ENCODE measurements at regions not wholly inside any gene's neighbourhood (a gene's known extent, or its start where the extent isn't known, plus 50 kb on each side); places are given as distances from the start of the nearest gene placed in this dataset.
"Not testable (repeated sequence)": the region's sequence is repeated elsewhere in the genome, so short reads cannot be mapped to it uniquely, and the experiment has no call there.

DNA sequence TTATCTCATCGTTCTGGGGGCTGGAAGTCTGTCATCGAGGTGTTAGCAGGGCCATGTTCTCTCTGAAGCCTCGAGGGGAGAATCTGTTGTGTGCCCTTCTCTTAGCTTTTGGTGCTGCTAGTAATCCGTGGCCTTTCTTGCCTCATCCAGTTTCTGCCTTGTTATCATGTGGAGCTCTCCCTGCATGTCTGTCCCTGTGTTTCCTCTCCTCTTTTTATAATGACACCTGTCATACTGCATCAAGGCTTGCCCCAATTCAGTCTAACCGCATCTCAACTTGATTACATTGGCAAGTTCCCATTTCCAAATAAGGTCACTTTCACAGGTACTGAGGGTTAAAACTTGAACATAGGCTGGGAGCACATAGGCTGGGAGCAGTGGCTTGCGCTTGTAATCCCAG is 82.6 kb upstream of the CNIH3 start:
- no peak for DNase-seq (ENCODE audit: low read depth)

GRCh38 chr1:224534731-224535130 is 81.4 kb upstream of the CNIH3 start:
- DNase-seq (ENCODE audit: low read depth), result no peak

DNA sequence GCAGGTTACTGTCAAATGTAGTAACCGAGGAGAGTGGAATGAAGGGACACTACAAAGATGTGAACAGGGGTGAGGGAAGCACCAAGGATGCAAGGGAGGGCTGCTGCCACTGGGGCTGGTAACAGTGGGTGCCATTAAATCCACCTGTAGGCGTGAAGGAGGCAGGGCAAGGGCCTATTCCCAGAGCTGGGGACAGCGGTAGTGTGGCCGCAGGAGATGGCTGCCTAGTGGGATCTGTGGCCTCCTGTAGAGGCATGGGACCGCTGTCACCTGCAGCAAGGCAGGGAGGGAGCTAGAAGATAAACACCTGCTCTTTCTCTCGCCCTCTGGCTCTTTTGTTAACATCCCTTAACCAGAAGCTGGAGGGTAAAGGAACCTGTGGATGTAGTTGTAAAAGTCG is 80.5 kb upstream of the CNIH3 start:
- DNase-seq (ENCODE audit: low read depth), result no peak

DNA sequence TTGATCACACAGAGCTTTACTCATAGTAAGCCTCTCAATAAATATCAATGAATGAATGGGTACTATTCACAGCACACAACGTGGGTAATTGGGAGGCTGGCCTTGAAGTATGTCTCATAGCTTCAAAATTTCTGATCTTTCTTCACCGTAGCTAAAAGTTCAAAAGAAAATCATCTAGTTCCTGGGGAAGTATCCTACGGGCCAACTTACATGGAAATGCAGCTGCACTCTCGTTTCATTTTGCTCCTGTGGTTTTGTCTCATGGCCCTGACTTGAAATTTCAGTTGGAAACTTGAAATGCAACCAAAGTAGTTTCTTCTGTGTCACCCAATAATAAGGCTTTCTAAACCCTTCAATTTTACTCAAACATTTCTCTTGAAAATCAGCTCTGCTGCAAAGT is 76.1 kb upstream of the CNIH3 start:
- DNase-seq (ENCODE audit: low read depth), result peak; percentile 71

DNA sequence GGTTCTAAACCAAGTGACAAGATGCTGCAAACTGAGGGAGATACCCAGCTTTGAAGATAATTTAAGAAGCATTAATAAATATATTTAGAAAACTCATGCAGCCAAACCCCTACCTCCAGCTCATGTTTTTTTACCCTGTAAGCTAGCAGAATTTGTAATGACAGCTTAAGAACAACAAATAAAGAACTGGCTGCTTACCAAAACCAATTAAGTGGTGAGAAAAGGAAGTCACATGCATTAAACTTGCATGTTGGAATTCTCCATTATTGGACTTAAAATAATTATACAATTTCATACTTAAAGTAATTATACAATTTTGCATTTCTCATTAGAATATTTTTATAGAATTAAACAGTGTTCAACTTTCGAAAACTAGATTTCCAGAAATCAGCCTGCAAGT is 75.6 kb upstream of the CNIH3 start:
- peak; percentile 63 for DNase-seq (ENCODE audit: low read depth)

DNA sequence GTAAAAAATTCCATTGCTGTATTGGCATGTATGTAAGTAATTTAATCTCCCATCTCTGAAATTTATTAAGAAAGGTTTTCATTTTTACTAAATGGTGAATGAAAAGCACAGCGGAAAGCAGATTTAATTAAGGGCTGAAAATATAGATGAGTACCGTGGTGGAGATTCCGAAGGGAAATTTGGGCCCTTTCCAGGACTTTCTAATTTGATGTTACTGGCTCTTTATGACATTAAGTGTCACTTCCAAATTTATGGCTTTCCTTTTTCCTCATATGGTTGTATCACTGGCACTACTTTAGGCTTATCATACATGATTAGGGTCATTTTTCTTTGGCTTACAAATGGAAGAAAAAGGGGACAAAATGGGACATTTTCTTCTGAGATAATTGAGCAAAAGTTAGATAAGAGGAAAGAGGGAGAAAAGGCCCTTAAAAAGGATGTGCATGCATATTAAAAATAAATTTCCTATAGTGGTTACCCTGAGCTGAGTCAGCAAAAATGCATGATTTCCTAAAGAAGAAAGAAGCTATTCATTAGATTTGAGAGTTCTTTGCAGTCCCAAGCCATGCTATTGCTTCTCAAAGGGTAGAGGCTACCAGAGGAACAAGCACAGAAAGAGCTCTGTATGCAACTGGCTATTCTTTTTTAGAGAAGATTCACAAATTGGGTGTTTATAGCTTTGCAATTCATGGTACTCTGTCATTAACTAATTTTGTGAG is 74.9 kb upstream of the CNIH3 start:
- no peak for DNase-seq (ENCODE audit: low read depth)

DNA sequence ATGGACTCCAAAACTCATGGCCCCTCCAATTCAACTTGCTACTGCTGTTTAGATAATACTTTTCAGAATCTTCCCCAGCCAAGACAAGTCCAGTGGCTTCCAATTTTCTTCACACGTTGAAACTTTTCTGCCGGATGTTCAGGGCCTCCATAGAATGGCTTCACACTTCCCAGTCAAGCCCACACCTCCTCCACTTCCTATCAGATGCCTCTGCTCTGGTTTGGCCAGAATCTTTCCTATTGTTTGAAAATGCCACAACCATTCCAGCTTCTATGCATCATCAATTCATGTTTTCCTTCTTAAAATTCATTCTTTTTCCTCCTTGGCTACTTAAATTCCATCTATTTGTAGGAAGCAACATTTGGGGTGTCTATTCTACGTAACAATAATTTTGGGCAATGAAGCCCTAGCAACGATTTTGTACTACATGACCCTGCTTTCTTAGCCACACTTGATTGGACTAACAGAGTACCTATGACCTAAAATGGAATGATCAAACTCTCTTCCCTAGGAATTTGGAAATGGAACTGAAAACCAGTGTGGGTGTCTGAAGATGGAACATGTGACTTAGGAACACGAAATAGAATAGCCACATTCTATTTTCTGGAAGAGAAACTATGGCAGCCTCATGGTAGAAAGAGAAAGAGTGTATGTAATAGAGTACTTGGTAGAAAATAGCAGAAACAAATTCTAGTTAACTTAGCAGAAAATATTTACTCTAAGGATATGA is 74.1 kb upstream of the CNIH3 start:
- peak; percentile 77 for DNase-seq (ENCODE audit: low read depth)

- DNase-seq (ENCODE audit: low read depth), result peak; percentile 100
Measured at GRCh38 chr1:224542783-224543440, 73.2 kb upstream of the CNIH3 start.

- peak; percentile 71 for DNase-seq (ENCODE audit: low read depth)
Measured at GRCh38 chr1:224543453-224543852, 72.7 kb upstream of the CNIH3 start.

DNA sequence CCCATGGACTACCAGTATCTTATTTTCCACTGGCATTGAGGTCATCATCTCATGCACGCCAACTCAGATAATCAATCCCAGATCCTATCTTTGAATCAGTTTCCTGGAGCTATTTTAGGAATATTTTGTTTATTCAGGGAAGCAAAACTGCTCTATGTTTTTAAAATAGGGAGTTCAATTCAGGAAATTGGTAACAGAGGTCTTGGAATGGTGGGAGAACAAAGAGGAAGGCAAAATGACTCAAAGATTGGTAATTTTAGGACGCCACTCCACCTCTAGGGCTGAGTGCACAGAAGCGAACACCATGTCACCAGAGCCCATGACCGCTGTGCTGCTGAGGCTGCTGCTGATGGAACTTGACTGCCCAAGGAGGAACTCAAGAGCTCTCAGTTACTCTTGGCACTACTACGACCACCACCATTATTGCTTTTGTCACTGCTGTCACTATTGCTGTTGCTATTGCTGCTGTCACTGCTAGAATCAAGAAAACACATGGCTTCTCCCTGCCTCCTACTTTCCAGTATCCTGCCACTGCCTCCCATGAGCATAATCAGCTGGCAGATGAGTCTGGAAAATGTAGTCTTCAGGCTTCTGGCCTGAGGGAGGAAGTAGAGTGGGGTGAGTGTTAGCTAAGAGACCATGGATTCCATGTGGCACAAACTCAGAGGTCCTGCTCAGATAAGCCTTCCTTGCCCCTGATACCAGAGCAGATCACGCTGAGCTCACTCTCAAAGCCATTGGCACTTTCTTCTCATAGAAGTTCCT is 71.6 kb upstream of the CNIH3 start:
- no peak for DNase-seq (ENCODE audit: low read depth)

GRCh38 chr1:224545571-224545970 is 70.5 kb upstream of the CNIH3 start:
- DNase-seq (ENCODE audit: low read depth), result no peak

DNA sequence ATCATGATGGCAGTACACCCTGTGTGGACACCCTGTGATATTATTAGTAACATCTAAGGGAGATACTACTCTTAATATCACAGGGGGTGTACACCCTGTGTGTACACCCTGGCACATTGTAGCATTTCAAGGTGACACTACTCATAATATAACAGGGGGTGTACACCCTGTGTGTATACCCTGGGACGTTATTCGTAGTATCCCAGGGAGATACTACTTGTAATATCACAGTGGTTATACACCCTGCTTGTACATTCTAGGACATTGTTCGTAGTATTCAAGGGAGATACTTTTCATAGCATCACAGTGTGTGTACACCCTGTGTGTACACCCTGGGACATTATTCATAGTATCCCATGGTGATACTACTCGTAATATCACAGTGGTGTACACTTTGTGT is 67.4 kb upstream of the CNIH3 start:
- no peak for DNase-seq (ENCODE audit: low read depth)

- not testable (repeated sequence) for DNase-seq (ENCODE audit: low read depth)
Measured at GRCh38 chr1:224551189-224551588, 64.9 kb upstream of the CNIH3 start.

GRCh38 chr1:224554056-224554455 is 62.1 kb upstream of the CNIH3 start:
- no peak for DNase-seq (ENCODE audit: low read depth)

GRCh38 chr1:224554620-224555259 is 61.4 kb upstream of the CNIH3 start:
- DNase-seq (ENCODE audit: low read depth), result no peak

GRCh38 chr1:224558904-224559303 is 57.2 kb upstream of the CNIH3 start:
- DNase-seq (ENCODE audit: low read depth), result no peak

DNA sequence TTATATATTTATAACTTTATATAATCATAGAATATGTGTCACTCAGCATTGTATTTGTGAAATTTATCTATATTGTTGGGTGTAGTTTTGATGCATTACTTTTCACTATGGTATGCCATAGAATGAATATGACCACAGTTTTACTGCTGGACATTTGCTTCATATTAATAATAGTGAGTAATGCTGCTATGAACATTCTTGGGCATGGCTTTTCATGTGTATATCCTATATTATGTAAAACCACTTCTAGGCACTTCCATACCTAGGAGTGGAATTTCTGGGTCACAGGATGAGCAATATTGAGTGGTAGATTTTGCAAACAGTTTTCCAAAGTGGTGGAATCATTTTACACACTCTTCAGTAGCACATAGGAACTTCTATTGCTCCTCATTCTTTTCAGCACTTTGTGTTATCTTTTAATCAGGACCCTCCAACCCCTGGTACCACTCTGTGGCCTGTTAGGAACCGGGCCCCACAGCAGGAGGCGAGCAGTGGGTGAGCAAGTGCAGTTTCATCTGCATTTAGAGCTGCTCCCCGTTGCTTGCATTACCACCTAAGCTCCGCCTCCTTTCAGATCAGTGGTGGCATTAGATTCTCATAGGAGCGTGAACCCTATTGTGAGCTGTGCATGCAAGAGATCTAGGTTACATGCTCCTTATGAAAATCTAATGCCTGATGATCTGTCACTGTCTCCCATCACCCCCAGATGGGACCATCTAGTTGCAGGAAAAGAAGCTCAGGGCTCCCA is 56.0 kb upstream of the CNIH3 start:
- no peak for DNase-seq (ENCODE audit: low read depth)

- not testable (repeated sequence) for DNase-seq (ENCODE audit: low read depth)
Measured at GRCh38 chr1:224562881-224563280, 53.2 kb upstream of the CNIH3 start.

- no peak for DNase-seq (ENCODE audit: low read depth)
Measured at GRCh38 chr1:224563666-224564065, 52.5 kb upstream of the CNIH3 start.

DNA sequence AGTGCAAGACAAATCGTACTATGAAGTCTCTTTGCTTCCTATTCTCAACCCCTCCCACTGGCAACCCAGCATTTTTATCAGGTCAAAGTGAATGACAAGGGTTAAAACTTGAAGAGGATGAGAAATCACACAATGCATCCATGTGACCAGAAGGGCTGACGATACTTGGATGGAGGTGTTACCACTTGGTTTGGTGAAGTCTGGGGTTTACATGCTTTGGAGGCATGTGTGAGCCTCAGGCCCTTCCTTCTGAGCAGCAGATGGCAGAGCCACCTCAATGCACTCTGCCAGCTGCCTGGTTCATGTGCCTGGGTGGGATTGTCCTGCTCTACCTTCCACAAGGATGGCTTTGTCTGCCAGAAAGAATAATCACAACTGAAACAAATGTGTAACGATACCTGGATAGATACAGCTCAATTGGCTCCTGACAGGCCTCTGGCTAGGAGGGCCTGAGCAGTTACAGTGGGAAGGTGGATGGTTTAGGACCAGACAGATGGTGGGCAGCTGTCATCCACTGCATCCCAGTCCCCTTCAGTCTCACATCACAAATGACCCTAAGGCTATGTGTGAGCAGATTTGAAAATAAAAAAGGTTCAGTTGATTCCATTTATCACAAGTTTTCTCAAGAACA is 51.5 kb upstream of the CNIH3 start:
- peak; percentile 49 for DNase-seq (ENCODE audit: low read depth)
